ENCODE measurements at regions not wholly inside any gene's neighbourhood (a gene's known extent, or its start where the extent isn't known, plus 50 kb on each side); places are given as distances from the start of the nearest gene placed in this dataset.

DNA sequence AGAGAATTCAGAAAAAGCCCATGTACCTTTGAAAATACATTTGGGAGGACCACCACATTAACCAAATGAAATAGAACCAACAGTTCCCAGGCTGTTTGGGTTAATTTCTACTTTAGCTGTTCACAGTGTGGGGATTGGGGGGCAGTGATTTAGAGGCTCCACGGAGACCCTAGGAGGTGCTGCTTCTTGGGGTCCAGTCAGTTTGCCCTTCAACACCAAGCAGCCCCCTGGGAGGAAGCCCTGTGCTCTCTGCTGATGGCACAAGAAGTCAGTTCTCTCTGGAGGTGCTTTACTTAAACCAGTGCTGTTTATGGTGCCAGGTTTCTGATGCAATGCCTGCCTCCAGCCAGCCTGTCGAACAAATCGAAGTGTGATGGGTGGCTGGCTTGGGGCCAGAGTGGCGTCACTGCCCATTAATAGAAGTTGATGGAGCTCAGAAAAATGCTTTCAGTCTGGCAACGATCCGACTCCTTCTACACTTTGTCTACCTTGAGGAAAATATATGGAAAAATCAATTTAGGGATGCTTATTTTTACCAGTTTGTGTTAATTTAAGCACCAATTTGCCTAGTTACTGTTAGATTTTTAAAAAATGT is 134.0 kb downstream of the SNX18 start:
- DNase-seq (ENCODE audit: low read depth in 2 of 2): no peak

DNA sequence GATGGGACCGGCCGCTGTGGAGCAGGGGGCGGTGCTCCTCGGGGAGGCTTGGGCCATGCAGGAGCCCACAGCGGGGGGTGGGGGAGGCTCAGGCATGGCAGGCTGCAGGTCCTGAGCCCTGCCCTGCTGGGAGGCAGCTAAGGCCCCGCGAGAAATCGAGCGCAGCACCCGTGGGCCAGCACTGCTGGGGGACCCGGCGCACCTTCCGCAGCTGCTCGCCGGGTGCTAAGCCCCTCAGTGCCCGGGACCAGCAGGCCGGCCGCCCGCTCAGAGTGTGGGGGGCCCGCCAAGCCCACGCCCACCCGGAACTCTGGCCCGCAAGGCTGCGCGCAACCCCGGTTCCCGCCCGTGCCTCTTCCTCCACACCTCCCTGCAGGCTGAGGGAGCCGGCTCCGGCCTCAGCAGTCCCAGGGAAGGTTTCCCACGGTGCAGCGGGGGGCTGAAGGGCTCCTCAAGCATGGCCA is 131.5 kb downstream of the SNX18 start:
- DNase-seq (ENCODE audit: low read depth in 2 of 2): no peak

DNA sequence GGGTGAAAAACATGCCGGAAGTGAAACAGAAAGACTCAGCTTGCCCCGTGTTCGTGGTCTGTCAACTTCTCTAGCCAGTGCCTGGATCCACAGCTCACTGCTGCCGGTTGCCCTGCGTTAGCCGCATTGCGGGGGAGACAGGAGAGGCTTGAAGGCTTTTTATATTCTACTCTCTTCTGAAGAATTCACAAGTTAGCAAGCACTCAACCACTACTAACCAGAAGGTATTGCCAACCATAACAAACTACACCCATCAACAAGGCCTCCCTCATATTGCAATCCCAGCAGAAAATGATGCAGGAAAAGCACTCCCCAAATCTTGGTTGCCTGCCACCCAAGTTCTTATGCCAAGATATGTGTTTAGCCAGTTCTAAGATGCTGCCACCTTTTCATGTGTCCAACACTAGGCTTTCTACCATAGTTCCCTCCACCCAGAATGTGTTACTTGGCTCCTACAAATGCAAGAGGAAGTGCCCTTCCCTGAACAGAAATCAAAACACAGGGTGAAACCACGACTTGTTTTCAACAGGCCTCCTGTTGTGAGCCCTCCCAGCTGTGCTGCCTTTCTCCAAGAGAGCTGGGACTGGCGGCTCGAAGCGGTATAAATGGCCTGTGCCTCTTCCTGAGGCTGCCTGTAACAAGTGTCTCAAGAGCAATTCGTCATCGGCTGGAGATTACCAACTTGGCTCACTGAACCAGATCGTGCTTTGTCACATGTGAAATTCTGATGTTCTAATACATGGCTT is 129.0 kb downstream of the SNX18 start:
- DNase-seq (ENCODE audit: low read depth in 2 of 2): peak; percentile 49 to 60

DNA sequence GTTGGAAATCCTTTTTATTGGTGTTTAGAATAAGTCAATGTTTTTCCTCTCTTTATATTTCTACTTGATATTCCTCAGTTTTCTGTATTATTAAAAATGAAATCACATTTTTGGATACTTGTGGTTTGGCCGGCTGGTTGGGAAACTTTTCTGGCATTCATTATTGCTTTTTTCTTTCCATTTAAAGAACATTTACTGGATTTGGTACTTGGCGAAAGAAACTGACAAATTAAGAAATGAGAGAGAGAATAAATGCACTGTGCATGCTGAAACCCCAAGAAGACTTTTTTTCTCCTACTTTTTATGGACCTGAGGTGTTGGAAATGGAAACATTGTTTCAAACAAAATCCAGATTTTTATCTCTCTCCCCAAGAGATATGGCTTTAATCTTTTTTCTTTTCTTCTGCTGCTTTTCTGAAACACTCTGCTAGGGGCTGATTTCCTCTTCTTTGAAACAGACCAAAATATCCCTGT is 128.4 kb downstream of the SNX18 start:
- no peak for DNase-seq (ENCODE audit: low read depth in 2 of 2)

DNA sequence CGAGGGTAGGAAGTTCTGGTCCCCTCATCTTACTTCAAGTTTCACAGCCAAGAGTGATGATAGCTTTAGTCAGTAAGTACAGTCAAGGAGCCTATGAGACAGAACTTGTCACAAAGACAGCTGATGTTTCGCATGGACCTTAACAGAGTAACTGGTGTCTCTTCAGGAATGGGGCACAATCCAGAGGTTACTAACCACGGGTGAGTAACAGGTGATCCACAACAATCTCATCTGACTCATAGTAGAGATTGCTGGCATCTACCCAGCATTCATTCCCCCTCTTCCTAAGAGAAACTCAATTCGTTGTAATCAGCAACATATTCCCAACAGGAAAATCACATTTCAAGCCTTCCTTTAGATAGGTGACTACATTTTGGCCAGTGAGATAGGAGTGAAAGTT is 126.7 kb downstream of the SNX18 start:
- no peak for DNase-seq (ENCODE audit: low read depth in 2 of 2)

DNA sequence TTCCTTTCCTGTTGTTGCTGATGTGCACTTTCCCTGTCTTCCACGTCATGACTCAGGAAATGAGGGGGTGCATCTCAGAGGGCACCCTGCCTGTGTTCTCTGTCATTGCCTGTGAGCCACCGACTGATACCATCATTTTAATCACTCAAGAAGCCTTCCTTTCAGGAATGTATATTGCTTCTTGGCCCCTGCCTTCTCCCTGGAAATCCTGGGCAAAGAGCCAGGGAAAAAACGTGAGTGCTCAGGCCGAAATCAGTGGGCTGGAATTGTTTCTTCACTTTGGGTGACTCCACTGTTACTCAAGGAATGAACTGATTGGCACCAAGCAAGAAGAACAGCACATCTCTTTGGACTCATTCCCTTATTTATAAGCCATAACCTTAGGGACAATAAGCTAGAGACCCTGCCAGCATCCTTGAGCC is 126.1 kb downstream of the SNX18 start:
- DNase-seq (ENCODE audit: low read depth in 2 of 2): no peak

DNA sequence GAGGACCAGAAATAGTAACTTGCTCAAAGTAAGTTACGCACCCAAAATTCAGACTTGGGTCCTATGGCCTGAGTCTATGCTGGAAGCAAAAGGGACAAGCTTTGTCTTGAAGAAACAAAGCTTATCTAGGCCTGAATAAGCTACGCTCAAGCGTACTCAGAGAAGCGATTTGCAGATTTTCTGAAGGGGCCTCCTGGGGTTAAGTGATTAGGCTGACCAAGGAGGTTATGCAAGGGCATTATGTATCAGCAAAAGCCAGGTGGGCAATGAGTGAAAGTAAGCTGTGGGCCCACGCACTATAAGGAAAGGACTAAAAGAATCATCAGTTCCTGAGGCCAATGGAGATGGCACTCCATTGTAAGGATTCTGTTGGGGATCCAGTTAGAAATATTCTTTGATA is 122.1 kb downstream of the SNX18 start:
- no peak for DNase-seq (ENCODE audit: low read depth in 2 of 2)

DNA sequence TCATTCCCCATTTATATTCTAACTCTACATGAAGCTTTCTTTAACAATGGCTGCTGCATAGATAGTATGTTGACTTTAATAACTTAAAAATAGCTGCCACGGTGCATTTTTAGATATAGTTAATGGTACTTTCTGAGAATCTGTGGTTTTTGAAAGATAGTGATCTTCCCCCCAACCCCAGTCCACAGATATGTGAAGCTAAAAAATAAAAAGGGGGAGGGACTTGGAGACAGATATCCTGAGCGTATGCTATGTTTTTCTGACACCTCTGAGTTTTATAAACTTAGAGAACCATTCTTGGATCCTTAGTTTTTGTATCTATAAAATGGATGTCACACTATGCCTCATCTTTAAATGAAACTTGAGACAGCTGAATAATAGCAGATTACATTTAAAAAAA is 120.5 kb downstream of the SNX18 start:
- DNase-seq (ENCODE audit: low read depth in 2 of 2): no peak

DNA sequence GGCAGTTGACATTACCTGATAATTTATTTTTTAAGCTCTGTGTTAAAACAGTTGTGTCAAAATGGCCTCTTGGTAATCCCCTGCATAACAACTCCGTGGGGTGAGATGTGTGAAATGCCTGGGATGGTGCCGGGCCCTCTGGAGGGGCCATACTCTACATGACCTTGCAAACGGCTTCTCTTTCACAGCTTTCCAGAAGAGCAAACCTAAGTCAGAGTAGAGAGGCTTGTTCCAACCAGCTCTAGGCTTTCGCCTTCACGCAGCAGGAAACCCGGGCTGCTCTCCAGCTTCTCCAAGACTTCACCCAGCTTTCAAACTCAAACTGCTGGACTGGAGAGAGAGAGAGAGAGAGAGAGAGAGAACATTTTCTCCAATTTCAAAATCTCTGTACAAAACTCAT is 120.1 kb downstream of the SNX18 start:
- DNase-seq (ENCODE audit: low read depth in 2 of 2): no peak

DNA sequence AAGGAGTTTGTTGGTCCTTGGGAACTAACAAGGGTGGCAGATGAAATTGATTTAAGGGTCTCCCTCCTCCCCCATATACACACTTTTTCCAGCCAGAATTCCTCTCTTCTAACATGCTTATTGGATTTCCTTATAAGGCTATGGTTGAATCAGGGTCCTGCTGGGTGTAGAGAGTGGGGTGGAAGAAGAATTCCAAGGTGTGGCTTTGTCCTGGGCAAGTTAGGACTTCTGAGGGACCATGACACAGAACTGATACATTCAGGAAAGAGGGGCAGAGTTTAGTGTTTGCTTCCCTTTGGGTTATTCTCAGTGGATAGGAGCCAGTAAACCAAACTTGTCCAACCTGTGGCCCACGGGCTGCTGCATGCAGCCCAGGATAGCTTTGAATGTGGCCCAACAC is 116.5 kb downstream of the SNX18 start:
- DNase-seq (ENCODE audit: low read depth in 2 of 2): no peak

DNA sequence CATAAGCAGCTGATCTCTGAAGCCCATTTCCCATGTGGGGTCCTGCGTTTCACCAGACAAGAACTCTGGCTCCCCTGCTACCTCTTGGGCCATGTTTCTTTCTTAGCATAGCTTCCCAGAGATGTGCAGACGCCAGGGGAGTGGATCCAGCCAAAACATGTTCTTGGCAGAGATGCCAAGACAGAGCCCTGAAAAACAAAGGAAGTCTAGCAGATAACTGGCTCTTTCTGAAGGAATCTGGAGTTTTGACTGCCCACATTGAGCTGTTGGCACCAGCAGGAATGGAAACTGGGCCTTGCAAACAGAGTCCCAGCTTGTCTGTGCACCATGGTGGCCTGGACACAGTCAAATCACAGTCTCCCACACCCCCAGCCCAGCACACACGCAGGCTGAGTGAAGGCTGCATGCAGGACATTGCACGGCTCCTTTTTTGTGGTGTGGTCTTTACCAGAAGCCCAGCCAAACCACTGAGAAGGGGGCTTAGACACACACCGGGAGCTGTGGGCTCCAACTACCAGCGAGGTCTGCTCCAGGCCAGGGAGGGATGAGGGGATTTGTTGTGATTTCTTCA is 114.7 kb downstream of the SNX18 start:
- no peak for DNase-seq (ENCODE audit: low read depth in 2 of 2)

DNA sequence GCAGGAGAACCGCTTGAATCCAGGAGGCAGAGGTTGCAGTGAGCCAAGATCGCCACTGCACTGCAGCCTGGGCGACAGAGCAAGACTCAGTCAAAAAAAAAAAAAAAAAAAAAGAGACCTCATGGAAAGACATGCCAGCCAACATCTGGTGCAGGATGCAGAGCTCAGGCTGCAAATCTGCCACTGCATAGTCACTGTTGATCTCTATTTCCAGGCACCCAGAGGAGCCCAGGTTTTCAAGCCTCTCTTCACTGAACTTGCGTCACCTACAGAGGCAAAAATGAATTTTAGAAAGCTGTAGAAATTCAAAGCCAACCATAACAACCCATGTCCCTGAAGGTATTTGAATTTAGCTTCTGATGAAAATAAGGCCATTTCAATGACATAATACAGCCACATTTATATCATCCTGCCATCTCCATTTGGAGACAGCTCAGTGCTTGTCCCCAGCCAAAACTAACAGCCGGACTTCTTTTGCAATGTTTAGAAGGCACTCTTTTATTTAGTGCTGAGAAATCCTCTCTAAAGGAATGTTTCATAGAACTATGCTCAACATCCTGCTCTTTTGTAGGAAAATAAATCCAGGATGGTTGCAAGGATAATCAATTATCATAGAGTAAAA is 113.3 kb downstream of the SNX18 start:
- no peak for DNase-seq (ENCODE audit: low read depth in 2 of 2)

DNA sequence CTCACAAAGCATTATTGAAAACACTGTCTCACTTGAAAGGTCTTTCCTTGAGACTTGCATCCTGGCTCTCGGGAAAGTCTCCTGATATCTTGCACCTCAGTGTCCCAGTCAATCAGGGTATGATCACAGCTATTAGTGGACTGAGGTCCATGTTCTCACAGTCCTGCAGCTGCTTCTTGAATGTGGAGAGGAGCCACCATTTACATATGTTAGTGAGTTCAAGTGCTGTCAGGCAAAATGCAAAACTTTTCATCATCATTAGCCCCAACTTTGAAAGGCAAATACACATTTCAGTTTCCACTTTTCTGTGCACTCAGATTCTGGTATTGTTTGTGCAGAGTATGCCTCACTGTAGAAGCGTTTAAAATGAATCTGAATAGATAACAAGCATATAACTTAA is 111.6 kb downstream of the SNX18 start:
- DNase-seq (ENCODE audit: low read depth in 2 of 2): no peak

DNA sequence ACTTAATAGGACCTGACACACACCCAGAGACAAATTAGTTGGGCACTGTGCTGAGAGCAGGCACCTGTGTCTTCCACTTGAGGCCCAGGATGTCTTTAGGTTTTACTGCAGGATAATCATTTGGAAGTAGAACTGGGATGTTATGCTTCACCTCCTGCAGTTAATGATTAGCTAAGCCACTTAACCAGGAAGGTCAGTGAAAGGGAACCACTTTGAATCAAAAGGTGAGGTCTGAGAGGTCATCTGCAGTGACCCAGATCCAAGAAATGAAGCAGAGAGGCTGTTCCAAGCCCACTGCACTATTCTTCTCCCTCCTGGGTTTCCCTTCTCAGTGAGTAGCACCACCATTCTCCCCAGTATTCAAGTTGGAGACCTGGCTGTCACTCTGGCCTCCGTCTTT is 110.5 kb downstream of the SNX18 start:
- DNase-seq (ENCODE audit: low read depth in 2 of 2): no peak

DNA sequence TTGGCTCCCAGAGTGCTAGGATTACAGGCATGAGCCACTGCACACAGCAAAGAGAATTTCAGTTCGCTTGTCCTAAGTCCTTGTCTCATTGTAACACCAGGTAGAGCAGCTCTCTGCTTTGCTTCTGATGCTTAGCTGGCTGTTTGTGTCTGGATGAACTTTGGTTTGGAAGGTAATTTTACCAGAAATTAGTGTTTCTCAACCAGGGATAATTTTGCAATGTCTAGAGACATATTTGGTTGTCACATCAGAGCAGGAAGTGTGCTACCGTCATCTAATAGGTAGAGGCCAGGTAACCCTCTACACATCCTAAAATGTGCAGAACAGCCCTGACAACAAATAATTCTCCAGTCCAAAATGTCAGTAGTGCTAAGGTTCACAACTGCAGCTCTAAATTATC is 108.8 kb downstream of the SNX18 start:
- DNase-seq (ENCODE audit: low read depth in 2 of 2): no peak

DNA sequence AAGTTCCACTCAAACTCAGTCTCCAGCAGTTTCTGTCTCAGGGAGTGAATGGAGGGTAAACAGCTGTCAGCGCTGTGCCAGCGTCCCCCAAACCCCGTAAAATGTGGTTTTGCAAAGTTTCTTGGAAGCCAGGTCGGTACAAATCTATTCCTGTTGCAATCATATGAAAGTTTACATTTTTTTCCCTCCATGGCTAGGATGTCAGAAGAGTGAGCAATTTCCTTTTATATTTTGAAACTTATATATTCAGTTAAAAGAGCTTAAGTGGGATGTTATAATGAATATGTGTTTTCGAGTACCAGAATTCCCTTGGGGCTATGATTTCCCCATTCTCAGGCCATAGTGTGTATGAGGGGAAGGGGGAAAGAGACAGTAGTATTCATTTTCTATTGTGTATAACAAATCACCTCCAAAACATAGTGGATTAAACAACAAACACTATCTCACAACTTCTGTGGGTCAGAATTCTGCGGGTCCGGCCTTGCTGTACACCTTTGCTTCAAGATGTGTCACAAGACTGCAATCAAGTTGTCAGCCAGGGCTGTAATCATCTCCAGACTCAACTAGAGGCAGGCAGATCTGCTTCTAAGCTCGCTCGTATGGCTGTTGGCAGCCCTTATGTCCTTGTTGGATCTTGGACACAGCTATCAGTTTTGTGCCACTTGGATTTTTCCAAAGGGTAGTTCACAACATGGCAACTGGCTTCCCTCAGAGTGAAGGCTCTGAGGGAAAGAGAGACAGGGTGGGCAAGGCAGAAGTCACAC is 107.4 kb downstream of the SNX18 start:
- DNase-seq (ENCODE audit: low read depth in 2 of 2): no peak

DNA sequence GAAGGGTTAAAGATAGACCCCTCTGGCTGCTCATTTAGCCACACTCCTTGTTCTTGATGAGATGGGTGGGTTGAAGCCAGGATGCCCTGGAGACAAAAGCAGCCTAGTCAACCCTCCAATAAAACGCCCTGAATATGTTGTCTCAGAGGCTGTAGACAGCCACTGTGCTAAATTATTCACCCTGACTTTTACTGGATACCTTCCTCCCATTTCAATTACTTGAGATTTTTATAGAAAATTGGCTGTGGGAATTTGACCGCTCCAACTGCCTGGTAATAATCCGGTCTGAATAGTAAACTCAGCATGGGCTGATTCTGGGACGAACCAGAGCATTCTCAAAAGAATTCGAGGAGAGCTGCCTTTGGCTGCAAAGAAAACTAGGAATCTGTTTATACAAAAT is 104.2 kb downstream of the SNX18 start:
- DNase-seq (ENCODE audit: low read depth in 2 of 2): no peak

DNA sequence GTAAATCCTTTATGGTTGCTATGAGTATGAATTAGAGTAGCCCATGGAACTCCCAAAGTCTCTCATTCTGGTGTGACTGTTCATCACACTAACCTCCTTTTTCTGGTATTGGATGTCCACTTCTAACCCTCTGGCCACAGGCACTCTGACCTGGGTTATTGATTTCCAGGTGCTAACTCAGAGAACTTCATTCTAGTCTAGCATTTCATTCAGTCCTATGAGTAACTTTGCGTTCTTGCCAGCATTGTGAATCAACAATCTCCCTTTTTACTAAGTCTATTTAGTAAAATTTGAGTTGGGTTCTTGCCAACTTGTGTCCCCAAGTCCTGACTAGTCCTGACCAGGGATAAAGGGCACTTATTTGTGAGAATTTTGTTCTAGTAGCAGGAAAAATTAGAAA is 103.5 kb downstream of the SNX18 start:
- no peak for DNase-seq (ENCODE audit: low read depth in 2 of 2)

DNA sequence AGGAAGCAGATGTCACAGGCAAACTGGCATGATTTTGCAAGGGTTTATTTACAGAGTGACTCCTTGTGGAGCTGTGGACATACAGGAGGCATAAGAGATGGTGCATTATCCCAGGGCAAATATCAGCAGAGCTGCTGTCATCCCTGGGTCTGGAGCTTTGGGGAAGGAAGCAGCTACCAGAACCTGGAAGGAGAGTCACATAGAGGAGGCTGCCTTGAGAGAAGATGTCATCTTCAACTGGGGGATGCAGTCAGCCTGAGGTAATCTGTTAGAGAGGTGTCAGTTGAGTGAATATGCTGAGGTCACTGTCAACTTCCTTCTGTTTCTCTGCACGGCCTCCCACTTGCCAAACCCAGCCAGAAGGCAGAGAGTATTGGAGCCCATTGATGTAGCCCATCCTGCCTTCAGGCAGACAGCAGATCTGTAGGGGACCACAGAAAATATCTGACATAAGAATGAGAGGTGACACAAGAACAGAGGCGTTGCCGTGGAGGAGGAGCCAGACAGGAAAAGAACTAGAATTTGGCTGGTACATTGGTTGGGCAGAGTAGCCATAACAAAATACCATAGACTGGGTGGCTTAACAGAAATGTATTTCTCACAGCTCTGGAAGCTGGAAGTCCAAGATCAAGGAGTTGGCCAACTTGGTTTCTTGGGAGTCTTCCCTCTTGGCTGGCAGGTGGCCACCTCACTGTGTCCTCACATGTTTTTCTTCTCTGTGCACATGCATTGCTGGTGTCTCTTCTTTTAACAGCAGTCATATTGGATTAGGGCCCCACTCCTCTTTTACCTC is 102.8 kb downstream of the SNX18 start:
- DNase-seq (ENCODE audit: low read depth in 2 of 2): no peak

DNA sequence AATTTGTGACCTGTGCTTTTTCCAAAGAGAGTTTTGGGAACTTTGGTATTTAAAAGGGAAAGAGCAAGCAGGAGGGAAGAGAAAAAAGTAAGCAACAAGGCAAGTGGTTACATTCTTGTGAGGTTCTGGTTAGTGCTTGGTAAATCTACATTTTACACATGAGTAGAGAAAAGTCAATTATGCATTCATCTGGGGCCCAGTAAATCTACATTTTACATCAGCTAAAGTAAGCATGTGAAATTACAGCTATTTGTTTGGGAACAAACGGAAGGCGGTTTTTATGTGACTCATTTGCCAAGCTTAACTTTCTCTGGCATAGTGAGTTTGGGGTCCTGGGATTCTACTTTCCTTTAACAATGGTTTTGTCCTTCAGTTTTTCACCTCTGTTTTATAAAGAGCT is 102.2 kb downstream of the SNX18 start:
- no peak for DNase-seq (ENCODE audit: low read depth in 2 of 2)

DNA sequence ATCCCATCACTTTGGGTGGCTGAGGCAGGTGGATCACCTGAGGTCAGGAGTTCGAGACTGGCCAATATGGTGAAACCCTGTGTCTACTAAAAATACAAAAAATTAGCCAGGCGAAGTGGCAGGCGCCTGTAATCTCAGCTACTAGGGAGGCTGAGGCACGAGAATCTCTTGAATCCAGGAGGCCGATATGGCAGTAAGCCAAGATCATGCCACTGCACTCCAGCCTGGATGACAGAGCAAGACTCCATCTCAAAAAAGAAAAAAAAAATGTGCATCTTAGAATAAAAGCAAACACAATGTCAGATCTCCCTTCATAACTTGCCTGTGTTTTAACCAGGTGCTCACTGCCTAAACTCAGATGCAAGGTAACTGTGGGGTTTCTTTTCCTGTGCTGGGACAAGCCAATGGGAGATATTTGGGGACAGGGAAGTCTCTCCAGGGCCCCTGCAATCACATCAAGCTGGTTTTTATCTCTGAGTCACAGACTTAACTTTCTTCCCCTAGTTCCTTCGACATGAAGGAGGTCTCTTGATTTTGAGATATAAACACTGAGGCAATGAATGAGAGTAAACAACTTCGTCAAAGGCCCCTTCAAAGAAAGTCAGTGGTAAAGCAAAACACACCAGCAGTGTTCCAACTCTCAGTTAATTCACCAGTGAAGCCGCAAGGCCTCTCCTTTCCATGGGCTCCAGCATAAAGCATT is 99.1 kb downstream of the SNX18 start:
- DNase-seq (ENCODE audit: low read depth in 2 of 2): no peak
